ENCODE measurements at regions not wholly inside any gene's neighbourhood (a gene's known extent, or its start where the extent isn't known, plus 50 kb on each side); places are given as distances from the start of the nearest gene placed in this dataset.
"Not testable (repeated sequence)": the region's sequence is repeated elsewhere in the genome, so short reads cannot be mapped to it uniquely, and the experiment has no call there.

DNA sequence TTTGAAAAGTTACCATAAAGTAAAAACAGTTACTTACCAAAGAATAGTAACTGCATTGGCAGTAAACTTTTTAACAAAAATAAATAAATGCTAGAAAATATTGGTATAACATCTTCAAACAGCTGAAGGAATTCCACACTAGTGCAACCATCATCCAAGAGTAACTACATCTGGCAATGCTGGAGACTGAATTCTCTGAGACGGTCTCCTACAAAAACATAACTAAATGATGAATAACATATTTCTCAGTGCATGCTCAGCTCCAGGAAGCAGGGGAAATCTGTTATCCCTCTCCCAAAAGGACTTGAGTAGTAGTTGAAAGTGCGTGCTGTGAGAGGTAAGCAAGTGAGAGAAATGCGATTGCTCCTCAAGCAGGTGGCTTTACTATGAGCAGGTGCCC, 526.8 kb upstream of the CCDC54 start:
- DNase-seq (ENCODE audit: low read depth) = no peak
- TF ChIP-seq, protein P1, sequence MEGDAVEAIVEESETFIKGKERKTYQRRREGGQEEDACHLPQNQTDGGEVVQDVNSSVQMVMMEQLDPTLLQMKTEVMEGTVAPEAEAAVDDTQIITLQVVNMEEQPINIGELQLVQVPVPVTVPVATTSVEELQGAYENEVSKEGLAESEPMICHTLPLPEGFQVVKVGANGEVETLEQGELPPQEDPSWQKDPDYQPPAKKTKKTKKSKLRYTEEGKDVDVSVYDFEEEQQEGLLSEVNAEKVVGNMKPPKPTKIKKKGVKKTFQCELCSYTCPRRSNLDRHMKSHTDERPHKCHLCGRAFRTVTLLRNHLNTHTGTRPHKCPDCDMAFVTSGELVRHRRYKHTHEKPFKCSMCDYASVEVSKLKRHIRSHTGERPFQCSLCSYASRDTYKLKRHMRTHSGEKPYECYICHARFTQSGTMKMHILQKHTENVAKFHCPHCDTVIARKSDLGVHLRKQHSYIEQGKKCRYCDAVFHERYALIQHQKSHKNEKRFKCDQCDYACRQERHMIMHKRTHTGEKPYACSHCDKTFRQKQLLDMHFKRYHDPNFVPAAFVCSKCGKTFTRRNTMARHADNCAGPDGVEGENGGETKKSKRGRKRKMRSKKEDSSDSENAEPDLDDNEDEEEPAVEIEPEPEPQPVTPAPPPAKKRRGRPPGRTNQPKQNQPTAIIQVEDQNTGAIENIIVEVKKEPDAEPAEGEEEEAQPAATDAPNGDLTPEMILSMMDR (conservative IDR thresholded peaks at IDR 0.05; ENCODE audit: low read depth, low read length) = no peak
- no peak overlapping the region for H3K4me3 ChIP-seq (ENCODE audit: low read depth, low read length)

DNA sequence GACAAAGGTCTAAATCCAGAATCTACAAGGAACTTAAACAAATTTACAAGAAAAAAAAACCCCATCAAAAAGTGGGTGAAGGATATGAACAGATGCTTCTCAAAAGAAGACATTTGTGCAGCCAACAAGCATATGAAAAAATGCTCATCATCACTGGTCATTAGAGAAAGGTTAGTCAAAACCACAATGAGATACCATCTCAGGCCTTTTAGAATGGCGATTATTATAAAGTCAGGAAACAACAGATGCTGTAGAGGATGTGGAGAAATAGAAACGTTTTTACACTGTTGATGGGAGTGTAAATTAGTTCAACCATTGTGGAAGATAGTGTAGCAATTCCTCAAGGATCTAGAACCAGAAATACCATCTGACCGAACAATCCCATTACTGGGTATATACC, 518.9 kb upstream of the CCDC54 start:
- not testable (repeated sequence) for DNase-seq (ENCODE audit: low read depth)

DNA sequence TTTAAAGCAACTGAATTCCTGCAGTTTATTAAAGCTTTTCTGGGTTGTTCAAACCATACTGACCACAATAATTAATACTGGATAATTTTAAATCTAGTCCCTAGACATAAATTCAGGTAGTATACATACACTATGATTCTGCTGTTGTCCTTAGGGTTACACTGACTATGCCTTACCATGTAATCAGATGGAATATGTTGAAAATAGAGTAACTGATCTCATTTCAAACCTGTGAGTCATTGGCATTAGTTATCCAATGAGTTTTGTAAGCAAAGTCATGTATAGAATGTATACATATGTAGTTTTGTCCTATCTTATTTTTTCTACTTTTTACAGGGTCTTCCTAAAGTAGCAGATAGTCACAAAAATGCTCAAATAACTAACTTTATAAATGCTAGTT, 517.1 kb upstream of the CCDC54 start:
- DNase-seq (ENCODE audit: low read depth) = no peak
- H3K4me3 ChIP-seq (ENCODE audit: low read depth, low read length) = no peak overlapping the region
- TF ChIP-seq, protein P1 (conservative IDR thresholded peaks at IDR 0.05; ENCODE audit: low read depth, low read length) = no peak

More for the DNA sequence above, 518.9 kb upstream of the CCDC54 start:
- H3K4me3 ChIP-seq (ENCODE audit: low read depth, low read length) = not testable (repeated sequence)

DNA sequence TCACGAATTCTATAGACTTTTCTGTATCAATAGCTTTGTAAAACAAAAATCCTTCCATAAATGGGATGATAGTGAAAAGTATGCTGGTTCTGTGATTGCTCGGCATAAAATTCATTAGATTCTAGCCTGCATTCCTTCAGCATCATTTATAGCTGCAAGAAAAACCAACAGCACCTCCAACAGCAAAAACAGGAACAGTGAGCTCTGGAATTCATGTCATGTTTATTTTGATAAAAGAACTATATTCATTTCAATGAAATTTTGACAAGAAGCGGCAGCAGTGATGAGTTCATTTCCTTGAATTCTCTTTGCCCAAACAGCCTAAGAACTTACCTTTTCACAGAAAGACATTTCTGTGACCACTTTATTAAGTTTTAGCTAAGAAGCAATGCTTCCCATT, 515.2 kb upstream of the CCDC54 start:
- DNase-seq (ENCODE audit: low read depth) = no peak
- TF ChIP-seq, protein P1 (conservative IDR thresholded peaks at IDR 0.05; ENCODE audit: low read depth, low read length) = peak; percentile 47
- H3K4me3 ChIP-seq (ENCODE audit: low read depth, low read length) = no peak overlapping the region

DNA sequence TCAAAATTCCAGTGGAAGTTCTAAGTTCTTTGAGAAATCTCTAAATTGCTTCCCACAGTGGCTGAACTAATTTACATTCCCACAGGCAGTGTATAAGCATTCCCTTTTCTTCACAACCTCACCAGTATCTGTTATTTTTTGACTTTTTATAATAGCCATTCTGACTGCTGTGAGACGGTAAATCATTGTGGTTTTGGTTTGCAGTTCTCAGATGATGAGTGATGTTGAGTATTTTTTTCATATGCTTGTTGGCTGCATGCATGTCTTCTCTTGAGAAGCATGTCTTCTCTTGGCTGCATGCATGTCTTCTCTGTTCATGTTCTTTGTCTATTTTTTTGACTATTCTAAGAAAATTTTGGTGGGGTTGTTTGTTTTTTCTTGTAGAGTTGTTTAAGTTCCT, 499.6 kb upstream of the CCDC54 start:
- DNase-seq (ENCODE audit: low read depth) = no peak
- no peak overlapping the region for H3K4me3 ChIP-seq (ENCODE audit: low read depth, low read length)
- TF ChIP-seq, protein P1 (conservative IDR thresholded peaks at IDR 0.05; ENCODE audit: low read depth, low read length) = no peak

DNA sequence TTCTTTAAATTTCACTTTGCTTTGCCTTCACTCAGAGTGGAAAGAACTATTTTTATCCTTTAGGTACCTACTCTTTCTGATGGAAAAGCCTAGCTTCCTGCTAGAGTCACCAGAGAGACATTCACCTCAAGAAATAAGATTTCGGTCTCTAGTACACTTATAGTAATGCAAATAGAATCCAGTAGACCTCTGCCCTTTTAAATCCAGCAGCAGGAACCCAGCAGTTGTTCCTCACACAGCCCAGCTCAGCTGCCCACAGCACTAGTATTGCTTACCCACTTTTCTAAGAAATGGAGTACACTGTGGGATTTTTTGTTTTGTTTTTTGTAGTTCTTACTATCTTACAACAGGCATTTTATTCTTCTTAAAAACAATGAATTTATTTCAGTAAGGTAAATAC, 497.0 kb upstream of the CCDC54 start:
- TF ChIP-seq, protein P1 (conservative IDR thresholded peaks at IDR 0.05; ENCODE audit: low read depth, low read length) = no peak
- H3K4me3 ChIP-seq (ENCODE audit: low read depth, low read length) = no peak overlapping the region
- no peak for DNase-seq (ENCODE audit: low read depth)

DNA sequence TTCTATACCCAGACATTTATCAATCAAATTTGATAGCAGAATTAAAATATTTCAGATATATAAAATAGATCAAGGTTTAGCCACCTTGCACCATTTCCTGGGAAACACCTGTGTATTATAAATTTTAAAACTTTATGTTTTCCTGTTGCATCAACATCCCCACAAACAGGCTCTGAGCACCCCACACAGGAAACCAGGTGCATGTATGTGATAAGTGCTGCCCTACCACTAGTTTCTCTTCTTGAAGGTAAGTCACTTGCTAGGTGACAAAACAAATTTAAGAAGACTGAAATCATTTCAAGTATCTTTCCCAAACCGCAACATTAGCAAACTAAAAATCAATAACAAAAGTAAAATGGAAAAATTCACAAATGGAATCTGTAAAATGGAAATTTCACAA, 496.1 kb upstream of the CCDC54 start:
- TF ChIP-seq, protein P1 (conservative IDR thresholded peaks at IDR 0.05; ENCODE audit: low read depth, low read length) = no peak
- no peak overlapping the region for H3K4me3 ChIP-seq (ENCODE audit: low read depth, low read length)
- DNase-seq (ENCODE audit: low read depth) = no peak

DNA sequence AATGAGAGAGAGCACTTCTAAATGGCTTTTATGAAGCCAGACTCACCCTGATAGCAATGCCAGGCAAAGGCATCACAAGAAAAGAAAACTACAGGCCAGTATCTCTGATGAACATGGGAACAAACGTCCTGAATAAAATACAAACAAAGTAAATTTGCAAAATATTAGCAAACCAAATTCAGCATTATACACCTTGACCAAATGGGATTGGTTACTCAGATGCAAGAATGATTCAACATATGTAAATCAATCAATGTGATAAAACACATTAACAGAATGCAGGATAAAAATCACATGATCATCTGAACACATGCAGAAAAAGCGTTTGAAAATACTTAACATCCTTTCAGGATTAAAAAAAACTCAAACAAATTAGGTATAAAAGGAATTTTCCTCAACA, 494.9 kb upstream of the CCDC54 start:
- no peak for DNase-seq (ENCODE audit: low read depth)
- no peak overlapping the region for H3K4me3 ChIP-seq (ENCODE audit: low read depth, low read length)
- TF ChIP-seq, protein P1 (conservative IDR thresholded peaks at IDR 0.05; ENCODE audit: low read depth, low read length) = no peak
